Erythroblast (primary cell): ENCODE measurements at regions not wholly inside any gene's neighbourhood (a gene's known extent, or its start where the extent isn't known, plus 50 kb on each side); places are given as distances from the start of the nearest gene placed in this dataset.
A peak's percentile ranks its signal among the peaks of the same experiment; 100 is the strongest.
"Not testable (repeated sequence)": the region's sequence is repeated elsewhere in the genome, so short reads cannot be mapped to it uniquely, and the experiment has no call there.

Experiments
- DNase-seq, 2 experiments: peaks; one replicate each; lab custom pipeline; 2025; lab: John Stamatoyannopoulos, UW

DNA sequence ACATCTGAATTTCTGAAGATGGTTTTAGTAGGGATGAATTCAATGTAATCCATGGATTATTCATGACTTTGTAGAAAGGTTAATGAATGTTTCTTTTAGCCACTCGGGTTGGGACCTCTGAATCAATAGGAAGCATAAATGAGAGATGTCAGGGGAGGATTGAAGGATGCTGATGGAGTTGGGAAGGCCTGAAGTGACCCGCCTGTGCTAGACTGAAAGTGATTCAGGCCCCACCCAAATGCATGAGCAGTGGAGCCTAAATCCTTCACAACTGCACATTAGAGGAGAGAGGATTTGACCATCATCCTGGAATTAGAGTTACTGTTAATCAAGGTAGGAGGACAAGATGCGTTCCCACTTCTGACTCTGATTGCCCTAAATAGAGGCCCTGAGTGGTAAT, 162.2 kb upstream of the PTPN20 start:
- not testable (repeated sequence) for DNase-seq

DNA sequence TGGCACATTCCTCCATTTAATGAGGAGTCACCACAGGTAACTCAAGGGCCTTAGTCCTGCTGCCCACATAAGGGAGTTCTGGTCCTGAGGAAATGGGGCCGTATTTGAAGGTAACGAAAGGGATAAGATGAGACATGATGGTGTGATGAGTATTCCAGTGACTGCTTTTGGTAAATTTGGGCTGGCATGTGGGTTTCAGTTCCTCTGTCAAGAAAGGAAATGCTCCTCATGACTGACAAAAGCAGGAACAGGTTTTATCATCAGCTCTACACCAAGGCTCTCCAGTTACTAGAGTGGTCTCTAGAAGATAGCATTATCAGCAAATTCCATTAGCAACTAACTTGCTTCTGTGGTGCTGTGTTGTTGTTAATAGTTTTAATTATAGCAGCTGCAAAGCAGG, 161.8 kb upstream of the PTPN20 start:
- peak; percentile 34 to 71 for DNase-seq

DNA sequence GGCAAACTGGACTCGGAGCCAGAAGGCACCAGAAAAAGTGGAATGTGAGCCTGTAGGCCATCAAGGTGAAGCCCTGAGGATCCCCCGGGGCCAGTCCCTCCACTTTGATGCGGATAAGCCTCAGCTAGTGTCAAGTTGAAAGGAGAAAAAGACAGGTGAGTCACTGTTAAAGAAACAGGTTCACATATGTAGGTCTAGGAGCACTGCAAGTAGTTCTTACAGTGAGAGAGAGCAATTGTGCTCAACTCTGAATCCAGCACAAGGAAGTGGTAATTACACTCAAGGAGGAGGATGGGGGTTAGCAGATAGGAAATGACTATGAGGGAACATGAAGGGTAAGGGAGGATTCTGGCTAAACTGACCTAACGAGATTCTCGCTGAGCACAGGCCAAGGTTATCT, 157.5 kb upstream of the PTPN20 start:
- DNase-seq, result not testable (repeated sequence)

DNA sequence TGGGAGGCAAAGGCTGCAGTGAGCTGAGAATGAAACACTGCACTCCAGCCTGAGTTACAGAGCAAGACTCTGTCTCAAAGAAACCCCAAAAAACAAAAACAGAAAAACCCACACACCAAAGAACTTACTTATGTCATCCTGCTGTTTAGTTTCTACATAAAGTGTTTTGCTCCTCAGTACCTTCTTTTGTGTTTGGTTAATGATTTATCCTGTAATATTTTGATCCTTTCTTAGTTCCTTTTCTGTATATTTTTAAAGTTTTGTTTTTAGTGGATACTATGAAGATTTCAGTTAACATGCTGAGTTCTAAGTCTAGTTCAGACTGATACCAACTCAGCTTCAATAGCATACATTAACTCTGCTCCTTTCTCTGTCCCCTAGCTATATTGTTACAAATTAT, 149.8 kb upstream of the PTPN20 start:
- not testable (repeated sequence) for DNase-seq

DNA sequence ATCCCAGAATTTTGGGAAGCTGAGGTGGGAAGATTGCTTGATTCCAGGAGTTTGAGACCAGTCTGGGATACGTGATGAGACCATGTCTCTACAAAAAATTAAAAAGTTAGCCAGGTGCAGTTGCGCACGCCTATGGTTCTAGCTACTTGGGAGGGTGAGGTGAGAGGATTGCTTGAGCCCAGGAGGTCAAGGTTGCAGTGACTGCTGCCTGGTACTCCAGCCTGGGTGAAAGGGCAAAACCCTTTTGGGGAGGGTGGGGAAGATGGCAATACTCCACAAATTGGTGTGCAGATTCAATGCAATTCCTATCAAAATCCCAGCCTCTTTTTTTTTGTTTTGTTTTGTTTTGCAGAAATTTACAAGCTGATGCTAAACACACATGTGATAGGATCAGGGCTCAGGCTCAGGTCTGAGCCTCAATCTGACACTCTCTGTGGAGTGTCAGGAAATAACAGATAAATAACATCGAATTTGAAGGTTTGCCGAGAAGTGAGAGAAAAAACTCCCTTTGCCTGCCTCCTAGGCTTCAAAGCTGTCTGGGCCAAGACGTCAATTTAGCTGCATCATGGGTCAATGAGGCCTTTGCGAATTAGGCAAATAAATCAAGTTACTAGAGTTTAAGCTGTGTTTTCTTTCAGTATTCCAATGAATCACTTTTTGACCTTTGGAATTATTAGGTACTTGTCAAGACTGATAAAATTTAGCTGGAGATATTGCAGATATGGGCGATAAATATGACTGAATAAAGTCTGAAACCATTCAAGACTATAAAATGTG, 142.5 kb upstream of the PTPN20 start:
- not testable (repeated sequence) for DNase-seq

DNA sequence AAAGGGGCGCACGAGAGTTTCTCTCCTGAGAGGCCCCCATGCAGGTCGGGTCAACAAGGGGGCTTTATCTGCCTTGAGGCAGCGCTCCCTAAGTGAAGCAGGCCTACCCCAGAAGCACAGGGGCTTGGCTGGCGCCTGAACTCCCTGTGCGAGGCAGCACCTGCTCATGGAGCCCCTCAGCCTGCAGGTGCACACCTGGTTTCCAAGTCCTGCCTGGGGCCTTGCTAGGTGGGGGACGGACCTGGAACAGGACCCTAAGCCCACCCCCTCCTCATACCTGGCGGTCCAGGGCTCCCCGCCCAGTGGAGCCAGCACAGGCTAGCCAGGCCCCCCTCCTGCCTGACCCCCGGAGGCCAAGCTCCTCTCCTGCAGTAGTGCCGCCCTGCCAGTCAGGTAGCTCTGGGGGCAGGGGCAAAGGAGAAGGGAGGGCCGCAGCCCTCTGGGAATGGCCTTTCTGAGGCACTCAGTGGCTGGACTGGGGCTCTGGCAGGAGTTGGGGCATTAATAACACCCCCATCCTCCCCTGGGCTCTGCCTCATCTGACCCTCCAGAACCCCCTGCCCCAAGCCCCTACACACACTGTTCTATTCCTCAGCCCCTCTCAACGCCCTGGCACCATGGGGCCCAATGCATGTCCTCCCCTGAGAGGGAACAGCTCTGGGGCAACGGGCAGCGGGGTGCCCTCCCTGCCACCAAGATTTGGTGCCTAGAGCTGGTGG, 137.9 kb upstream of the PTPN20 start:
- DNase-seq, result not testable (repeated sequence)

DNA sequence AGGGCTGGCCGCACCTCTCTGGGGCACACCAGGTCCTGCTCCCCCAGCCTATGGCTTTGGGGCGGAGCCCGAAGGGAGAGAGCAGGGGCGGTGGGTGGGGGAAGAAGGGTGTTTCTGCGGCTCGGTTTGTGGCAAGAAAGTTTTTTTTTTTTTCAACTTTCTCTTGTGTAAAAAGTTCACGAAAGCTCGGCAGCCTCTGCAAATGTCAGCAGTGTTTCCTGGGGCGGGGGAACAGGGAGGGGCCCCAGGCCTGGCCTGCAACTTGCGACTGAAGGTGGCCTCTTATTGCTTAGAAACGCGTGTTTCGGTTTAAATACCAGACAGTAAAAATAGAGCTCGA, 137.4 kb upstream of the PTPN20 start:
- DNase-seq, result not testable (repeated sequence)

DNA sequence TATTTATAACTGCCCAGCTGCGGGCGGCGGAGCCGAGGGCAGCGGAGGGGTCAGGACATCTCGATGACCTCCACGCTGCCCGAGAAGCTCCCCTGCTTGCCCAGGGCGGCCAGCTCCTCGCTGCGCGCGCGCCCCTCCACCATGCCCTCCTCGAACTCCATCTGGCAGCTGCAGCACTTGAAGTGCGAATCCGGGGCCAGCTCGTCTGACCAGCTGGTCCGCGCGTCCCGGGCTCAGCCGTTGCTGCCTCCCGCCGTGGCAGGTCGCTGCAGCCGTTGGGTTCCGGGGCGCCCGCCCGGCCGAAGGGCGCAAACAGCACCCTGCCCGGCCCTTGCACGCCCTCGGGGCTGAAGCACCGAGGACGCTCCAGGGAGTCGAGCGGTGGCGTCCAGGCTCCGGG, 136.9 kb upstream of the PTPN20 start:
- not testable (repeated sequence) for DNase-seq

DNA sequence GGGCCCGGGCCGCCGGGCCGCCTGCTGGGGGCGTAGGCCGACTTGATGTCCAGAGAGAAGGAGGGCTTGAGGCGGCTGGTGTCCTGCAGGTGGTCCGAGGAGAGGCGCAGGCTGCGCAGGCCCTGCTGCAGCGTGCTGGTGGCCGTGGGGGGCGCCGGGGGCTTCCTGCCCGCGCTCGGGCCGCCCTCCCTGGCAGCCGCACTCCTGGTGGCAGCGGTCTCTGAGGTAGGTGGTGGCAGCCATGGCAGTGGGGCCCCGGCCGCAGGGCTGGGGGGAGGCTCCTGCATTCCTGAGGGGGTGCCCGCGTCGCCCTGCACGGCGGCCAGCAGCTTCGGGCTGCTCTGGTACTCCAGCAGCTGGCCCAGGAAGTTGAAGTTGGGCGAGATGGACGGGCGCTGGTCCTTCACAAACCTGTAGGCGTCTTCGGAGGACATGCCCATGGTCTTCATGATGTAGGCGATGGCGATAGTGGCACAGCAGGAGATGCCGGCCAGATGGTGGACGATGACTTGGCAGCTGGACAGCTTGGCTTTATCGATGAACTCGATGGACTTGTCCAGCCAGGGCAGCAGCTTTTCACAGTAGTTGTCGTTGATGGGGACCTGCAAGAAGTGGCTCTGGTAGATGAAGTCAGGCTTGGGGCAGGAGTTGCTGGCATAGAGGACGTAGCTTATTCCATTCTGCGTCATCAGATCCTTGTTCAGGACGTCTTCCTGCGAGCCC, 136.1 kb upstream of the PTPN20 start:
- not testable (repeated sequence) for DNase-seq

DNA sequence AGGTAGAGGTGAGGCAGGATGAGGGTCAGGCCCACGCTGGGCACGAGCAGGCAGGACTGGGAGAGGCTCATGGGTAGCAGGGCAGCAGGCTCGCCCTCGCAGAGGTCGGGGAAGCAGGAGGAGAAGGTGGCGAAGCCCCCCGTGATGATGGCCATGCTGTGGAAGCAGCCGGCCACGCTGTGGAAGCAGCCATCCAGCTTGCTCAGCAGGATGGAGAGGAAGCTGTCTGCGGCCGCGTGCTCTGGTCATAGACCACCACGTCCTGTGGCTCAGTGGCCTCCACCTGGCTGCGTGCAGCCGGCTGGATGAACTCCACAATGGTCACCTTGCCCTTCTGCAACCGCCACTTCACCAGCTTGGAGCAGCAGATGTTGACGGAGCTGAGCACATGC, 135.6 kb upstream of the PTPN20 start:
- DNase-seq, result not testable (repeated sequence)

DNA sequence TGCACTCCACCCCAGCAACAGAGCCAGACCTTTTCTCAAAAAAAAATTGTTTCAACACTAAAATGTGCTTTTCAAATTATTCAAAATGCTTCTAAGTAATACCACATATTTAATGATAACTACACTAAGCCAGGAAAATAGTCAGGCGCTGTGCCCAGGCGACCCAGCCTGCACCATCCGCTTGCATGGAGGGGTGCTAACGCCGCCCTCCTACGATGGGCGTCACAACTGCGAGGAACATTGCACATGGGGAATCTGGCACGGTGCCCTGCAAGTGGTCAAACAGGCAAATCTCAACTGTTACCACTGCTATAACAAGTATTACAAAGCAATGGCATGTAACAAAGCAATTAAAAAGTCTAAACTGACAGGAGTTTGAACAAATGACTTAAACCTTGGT, 131.7 kb upstream of the PTPN20 start:
- DNase-seq, result not testable (repeated sequence)

DNA sequence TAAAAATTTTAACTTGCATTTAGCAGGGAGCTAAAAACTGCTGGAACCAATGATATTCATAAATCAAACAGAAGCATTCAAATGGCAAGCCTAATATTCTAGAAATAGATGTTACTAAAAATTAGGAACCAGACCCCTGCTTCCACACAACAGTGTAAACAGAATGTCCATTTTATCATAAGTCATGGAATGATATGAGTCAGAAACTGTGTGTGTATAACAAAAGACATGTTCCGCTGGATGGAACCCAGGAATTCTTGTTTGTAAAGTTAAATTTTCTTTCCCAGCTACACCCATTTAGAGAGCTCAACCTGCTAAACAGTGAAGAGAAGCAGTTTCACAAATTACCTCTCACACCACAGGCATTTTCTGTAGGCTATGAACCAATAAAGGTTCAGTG, 131.1 kb upstream of the PTPN20 start:
- DNase-seq, result not testable (repeated sequence)

DNA sequence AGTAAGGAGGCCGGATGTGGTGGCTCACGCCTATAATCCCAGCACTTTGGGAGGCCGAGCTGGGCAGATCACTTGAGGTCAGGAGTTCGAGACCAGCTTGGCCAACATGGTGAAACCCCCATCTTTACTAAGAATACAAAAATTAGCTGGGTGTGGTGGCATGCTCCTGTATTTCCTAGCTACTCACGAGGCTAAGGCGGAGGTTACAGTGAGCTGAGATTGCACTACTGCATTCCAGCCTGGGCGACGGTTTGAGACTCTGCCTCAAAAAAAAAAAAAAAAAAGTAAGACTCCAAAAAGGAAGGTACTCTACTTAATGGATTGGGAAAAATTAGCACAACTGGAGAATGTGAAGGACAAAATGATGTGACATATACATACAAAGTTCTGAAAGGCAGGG, 130.2 kb upstream of the PTPN20 start:
- DNase-seq, result not testable (repeated sequence)

DNA sequence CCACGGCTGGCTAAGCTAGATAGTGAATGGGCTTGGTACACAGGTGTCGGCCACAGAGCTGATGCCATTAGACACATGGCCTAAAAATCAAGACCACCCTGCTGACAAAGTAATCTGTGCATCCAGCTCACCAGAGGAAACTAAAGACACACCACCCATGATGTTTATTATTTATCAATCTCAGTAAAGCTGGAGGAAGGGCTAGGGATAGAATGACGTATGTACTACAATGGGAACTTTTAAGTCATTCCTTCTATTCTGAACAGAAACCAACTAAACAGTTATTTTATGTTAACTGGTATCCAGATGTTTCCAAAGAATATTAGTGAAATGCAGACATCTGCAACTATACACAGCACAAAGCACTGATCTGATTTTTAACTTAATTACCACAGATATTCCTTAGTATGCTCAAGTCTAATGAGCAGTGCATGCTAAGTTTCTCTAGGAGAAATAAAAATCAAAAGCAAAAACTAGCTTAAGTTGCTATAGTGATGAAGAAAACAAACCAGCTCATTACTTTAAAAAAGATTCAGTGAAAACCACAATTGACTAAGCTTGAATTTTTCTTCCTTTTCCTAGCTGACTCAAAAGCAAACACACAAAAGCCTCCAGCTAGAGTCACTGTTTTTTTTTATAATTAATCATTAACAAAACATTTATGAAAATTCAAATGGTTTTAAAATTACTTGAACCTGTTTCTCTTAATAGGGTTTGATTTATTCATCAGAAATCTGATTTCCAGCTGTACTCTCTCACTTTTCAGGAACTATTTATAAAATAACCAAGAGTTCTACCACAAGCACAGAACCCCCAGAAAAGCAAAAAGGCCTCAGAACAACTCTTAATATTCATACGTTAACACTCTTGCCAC, 129.0 kb upstream of the PTPN20 start:
- not testable (repeated sequence) for DNase-seq

DNA sequence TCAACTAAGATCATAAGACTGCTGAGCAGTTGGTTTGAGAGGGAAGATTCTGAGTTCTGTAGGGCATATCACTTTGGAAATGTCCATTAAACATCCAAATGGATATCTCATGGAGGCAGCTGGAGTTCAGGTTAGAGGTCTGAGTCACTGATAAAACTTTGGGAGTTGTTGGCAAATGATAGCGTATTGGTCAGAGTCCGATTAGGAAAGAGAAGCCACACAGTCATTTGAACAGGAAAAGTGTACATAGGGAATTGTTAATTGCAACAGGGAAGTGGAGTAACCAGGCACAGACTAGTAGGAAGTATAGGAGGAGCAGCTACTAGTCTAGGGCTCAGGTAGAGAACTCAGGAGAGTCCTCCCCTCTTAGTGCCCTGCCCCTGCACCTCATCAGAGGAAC, 126.6 kb upstream of the PTPN20 start:
- peak; percentile 12 to 45 for DNase-seq

DNA sequence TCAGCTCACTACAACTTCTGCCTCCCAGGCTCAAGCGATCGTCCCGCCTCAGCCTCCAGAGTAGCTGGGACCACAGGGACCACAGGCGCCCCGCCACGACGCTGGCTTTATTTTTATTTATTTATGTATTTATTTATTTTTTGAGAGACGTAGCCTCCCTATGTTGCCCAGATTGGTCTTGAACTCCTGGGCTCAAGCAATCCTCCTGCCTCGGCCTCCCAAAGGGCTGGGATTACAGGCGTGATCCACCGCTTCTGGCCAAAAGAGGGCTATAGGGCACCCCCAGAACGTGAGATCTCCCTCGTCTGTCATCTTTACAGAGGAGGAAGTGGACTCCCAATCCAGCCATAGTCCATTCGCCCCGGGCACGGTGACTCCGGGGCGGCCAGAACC, 125.1 kb upstream of the PTPN20 start:
- DNase-seq, result peak; percentile 11 to 16
